HG02885 (cell line): ENCODE measurements at regions not wholly inside any gene's neighbourhood (a gene's known extent, or its start where the extent isn't known, plus 50 kb on each side); places are given as distances from the start of the nearest gene placed in this dataset.
"Not testable (repeated sequence)": the region's sequence is repeated elsewhere in the genome, so short reads cannot be mapped to it uniquely, and the experiment has no call there.

ENCODE experiments used
- ATAC-seq: cut with Tn5 transposase; IDR thresholded peaks from one replicate; pipeline ENCODE4 v1.9.1; 2021; ENCODE audit warnings: mild to moderate bottlenecking; ENCODE audit not compliant: unreplicated experiment, poor library complexity

GRCh38 chr3:195635898-195636685 lies 52.4 kb upstream of the APOD start:
- not testable (repeated sequence) for ATAC-seq

GRCh38 chr3:195635262-195635873 lies 51.6 kb upstream of the APOD start:
- ATAC-seq, result not testable (repeated sequence)

- ATAC-seq, result peak; percentile 94
Observed at GRCh38 chr3:195634426-195635261, 50.9 kb upstream of the APOD start.
